Natural killer cell treated with Interleukin-12 subunit alpha and Interleukin-12 subunit beta and Interleukin-15 and Interleukin-18, amount 100 ng/mL, for 72 hours (primary cell): ENCODE measurements at regions not wholly inside any gene's neighbourhood (a gene's known extent, or its start where the extent isn't known, plus 50 kb on each side); places are given as distances from the start of the nearest gene placed in this dataset.
A peak's percentile ranks its signal among the peaks of the same experiment; 100 is the strongest.

Source experiments
- ATAC-seq, 2 donors: fragments of 150-1000 bp; cut with Tn5 transposase in 1 of 2; sonication (Bioruptor Pico), chemical (Tn5 transposase) in 1 of 2; 2 replicates each; pipeline ENCODE4 v1.10.0; 2021
- DNase-seq: peaks from one replicate; pipeline ENCODE4 v3.0.0; 2022; ENCODE audit warnings: low spot score
- H3K27ac Mint-ChIP-seq, 2 donors: 1 replicate in 1 of 2; 2 replicates in 1 of 2; pipeline ENCODE4 v1.8.0; 2022; ENCODE audit warnings: mixed read lengths in 2 of 2, mild to moderate bottlenecking in 1 of 2, moderate library complexity in 1 of 2
- H3K27me3 Mint-ChIP-seq, 2 donors: 1 replicate in 1 of 2; 2 replicates in 1 of 2; pipeline ENCODE4 v1.8.0; 2022; ENCODE audit warnings: mixed read lengths in 2 of 2
- H3K36me3 Mint-ChIP-seq: one replicate; pipeline ENCODE4 v1.8.0; 2022; ENCODE audit warnings: mixed read lengths
- H3K4me1 Mint-ChIP-seq, 2 donors: 1 replicate in 1 of 2; 2 replicates in 1 of 2; pipeline ENCODE4 v1.8.0; 2022; ENCODE audit warnings: low read depth in 2 of 2, mixed read lengths in 2 of 2, mild to moderate bottlenecking in 1 of 2
- H3K4me3 Mint-ChIP-seq: one replicate; pipeline ENCODE4 v1.8.0; 2022; ENCODE audit warnings: mixed read lengths
- H3K9me3 Mint-ChIP-seq: 2 replicates; pipeline ENCODE4 v1.8.0; 2022; ENCODE audit warnings: mixed read lengths

DNA sequence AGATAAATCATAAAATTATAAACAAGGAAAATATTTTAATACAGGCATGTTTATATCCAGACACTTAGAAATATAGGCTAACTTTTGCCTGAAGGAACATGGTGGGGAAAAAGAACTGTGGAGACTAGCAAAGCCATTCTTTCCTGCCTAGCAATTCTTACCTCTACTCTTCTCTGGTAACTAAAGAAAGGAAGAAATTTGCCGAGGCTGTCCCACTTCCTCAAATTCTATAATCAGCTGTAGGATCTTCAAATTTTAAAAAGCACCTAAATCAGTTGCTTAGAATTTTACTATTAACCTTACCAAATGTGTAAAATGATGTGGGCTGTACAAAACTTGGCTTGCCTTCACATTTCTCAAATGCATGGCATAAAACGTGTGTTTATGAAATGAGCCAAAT, 249.1 kb upstream of the SMARCA2 start:
- no peak for ATAC-seq
- Mint-ChIP-seq H3K9me3 (peaks cover 5% of the 10 kb centered on the region), H3K27me3 (peaks cover 9 to 16% of the 10 kb centered on the region in 2 donors), H3K36me3 (no peaks in the 10 kb centered on the region), H3K4me3 (no peak overlapping the region), H3K4me1 (no peaks in the 10 kb centered on the region), H3K27ac (no peak overlapping the region)
- DNase-seq, result no peak

- Mint-ChIP-seq H3K36me3 (no peaks in the 10 kb centered on the region), H3K27ac (no peak overlapping the region), H3K27me3 (peaks cover 9 to 24% of the 10 kb centered on the region in 2 donors), H3K4me1 (no peaks in the 10 kb centered on the region), H3K9me3 (peaks cover 3% of the 10 kb centered on the region), H3K4me3 (no peak overlapping the region)
- no peak for DNase-seq
- no peak for ATAC-seq
Observed at GRCh38 chr9:1768561-1768960, 246.6 kb upstream of the SMARCA2 start.

- H3K4me3 Mint-ChIP-seq, result no peak overlapping the region
- no peaks in the 10 kb centered on the region for H3K36me3 Mint-ChIP-seq
- peaks cover 9 to 24% of the 10 kb centered on the region in 2 donors for H3K27me3 Mint-ChIP-seq
- no peak for DNase-seq
- no peak for ATAC-seq
- H3K9me3 Mint-ChIP-seq, result peaks cover 3% of the 10 kb centered on the region
- no peak overlapping the region for H3K27ac Mint-ChIP-seq
- H3K4me1 Mint-ChIP-seq, result no peaks in the 10 kb centered on the region
Observed at GRCh38 chr9:1771094-1771789, 243.9 kb upstream of the SMARCA2 start.

GRCh38 chr9:1775230-1775629, 239.9 kb upstream of the SMARCA2 start:
- Mint-ChIP-seq H3K4me1 (no peaks in the 10 kb centered on the region), H3K27me3 (peaks cover 0 to 8% of the 10 kb centered on the region in 2 donors)
- ATAC-seq, result no peak

DNA sequence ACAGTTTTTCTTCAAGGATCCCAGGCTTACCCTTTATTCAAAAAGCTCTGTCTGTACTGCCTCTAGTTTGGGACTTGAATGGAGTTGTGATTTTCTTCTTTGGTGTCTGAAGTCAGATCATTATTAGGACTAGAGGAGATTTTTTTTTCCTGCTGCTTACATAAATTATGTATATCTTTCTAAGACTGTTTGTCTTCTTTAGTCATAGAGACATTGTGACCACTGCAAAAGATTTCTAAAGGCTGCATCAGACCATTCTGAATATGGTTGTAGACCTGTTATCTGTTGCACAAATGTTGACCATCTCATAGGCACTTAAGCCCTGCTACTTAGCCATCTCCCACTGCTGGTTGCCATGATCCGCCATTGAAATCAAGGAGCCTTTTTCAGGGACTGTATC, 238.5 kb upstream of the SMARCA2 start:
- peaks cover 0 to 16% of the 10 kb centered on the region in 2 donors for H3K27me3 Mint-ChIP-seq
- H3K27ac Mint-ChIP-seq, result no peak overlapping the region
- DNase-seq, result no peak
- H3K4me1 Mint-ChIP-seq, result no peaks in the 10 kb centered on the region
- H3K4me3 Mint-ChIP-seq, result no peak overlapping the region
- H3K36me3 Mint-ChIP-seq, result no peaks in the 10 kb centered on the region
- peaks cover 5% of the 10 kb centered on the region for H3K9me3 Mint-ChIP-seq
- no peak for ATAC-seq

More at GRCh38 chr9:1775230-1775629, 239.9 kb upstream of the SMARCA2 start:
- Mint-ChIP-seq H3K27ac (no peak overlapping the region), H3K36me3 (no peaks in the 10 kb centered on the region), H3K9me3 (peaks cover 3% of the 10 kb centered on the region), H3K4me3 (no peak overlapping the region)
- DNase-seq, result no peak

DNA sequence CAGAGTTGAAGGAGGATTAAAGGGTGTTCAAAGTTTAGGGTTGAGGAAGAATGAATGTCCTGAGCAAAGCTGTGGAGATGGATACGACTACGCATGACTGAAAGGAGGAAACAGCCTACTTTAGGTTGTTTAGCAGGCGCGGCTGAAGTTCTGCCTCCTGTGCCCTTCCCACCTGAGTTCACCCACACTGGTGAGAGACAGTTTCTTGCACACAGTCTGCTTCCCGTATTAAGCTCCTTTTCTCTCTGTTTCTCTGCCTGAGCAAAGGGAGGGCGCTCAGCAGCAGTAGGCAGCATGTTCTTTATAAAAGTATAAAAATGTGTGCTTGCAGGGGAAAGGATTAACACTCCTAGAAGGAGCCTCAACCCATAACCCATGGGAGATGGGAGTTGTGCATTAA, 224.0 kb upstream of the SMARCA2 start:
- no peak for DNase-seq
- Mint-ChIP-seq H3K27ac (no peak overlapping the region), H3K4me3 (no peak overlapping the region), H3K4me1 (no peaks in the 10 kb centered on the region), H3K27me3 (peaks cover 8 to 32% of the 10 kb centered on the region in 2 donors), H3K36me3 (no peaks in the 10 kb centered on the region), H3K9me3 (peaks cover 5% of the 10 kb centered on the region)
- no peak for ATAC-seq

DNA sequence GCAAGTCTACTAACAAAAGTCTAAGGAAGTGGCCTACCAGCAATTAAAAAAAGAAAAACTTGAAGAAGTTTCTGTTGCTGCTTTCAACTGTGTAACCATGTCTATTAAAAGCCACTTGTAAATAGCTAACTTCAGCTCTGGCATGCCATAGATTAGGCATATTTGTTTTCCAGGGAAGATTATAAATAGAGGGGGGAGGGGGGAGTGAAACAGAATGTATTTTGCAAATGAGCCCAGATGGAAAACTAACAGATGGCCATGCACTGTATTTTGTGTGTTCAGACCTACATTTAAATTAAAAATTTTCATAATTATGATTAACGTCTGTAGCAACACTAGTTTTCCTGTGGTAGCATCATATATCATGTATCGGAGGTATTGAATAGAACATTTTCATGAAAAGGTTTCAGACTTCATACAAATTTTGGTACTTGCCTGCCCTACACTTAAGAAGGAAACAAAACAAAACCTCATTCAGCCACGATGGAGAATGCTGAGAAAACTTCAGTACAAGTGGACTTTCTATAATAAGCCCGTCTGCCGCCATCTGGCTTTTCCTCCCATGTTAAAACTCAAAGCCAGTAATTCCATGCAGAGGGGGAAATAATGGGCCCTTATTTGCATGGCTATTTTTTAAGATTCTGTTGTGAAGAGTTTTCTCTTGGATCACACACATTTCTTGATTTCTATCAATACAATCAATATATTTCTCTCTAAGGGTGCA, 220.4 kb upstream of the SMARCA2 start:
- no peak for DNase-seq
- no peaks in the 10 kb centered on the region for H3K36me3 Mint-ChIP-seq
- H3K4me1 Mint-ChIP-seq, result no peaks in the 10 kb centered on the region
- H3K27me3 Mint-ChIP-seq, result peaks cover 8 to 26% of the 10 kb centered on the region in 2 donors
- H3K9me3 Mint-ChIP-seq, result peaks cover 5% of the 10 kb centered on the region
- H3K27ac Mint-ChIP-seq, result no peak overlapping the region
- no peak overlapping the region for H3K4me3 Mint-ChIP-seq
- no peak for ATAC-seq

GRCh38 chr9:1804128-1804865, 210.8 kb upstream of the SMARCA2 start:
- no peak overlapping the region for H3K27ac Mint-ChIP-seq
- DNase-seq (no peak), ATAC-seq (no peak)

GRCh38 chr9:1829719-1830118, 185.4 kb upstream of the SMARCA2 start:
- Mint-ChIP-seq H3K9me3 (no peaks in the 10 kb centered on the region), H3K4me1 (no peaks in the 10 kb centered on the region), H3K27ac (no peak overlapping the region), H3K36me3 (no peaks in the 10 kb centered on the region), H3K27me3 (peaks cover 21 to 44% of the 10 kb centered on the region in 2 donors), H3K4me3 (no peak overlapping the region)
- ATAC-seq (no peak), DNase-seq (no peak)

More at GRCh38 chr9:1804128-1804865, 210.8 kb upstream of the SMARCA2 start:
- Mint-ChIP-seq H3K36me3 (no peaks in the 10 kb centered on the region), H3K27me3 (peaks cover 0 to 18% of the 10 kb centered on the region in 2 donors), H3K4me1 (no peaks in the 10 kb centered on the region), H3K4me3 (no peak overlapping the region), H3K9me3 (no peaks in the 10 kb centered on the region)

- Mint-ChIP-seq H3K9me3 (no peaks in the 10 kb centered on the region), H3K27me3 (peaks cover 18 to 21% of the 10 kb centered on the region in 2 donors), H3K27ac (no peak overlapping the region), H3K4me1 (no peaks in the 10 kb centered on the region), H3K4me3 (no peak overlapping the region), H3K36me3 (no peaks in the 10 kb centered on the region)
- DNase-seq (no peak), ATAC-seq (no peak)
Observed at GRCh38 chr9:1832960-1833359, 182.2 kb upstream of the SMARCA2 start.

DNA sequence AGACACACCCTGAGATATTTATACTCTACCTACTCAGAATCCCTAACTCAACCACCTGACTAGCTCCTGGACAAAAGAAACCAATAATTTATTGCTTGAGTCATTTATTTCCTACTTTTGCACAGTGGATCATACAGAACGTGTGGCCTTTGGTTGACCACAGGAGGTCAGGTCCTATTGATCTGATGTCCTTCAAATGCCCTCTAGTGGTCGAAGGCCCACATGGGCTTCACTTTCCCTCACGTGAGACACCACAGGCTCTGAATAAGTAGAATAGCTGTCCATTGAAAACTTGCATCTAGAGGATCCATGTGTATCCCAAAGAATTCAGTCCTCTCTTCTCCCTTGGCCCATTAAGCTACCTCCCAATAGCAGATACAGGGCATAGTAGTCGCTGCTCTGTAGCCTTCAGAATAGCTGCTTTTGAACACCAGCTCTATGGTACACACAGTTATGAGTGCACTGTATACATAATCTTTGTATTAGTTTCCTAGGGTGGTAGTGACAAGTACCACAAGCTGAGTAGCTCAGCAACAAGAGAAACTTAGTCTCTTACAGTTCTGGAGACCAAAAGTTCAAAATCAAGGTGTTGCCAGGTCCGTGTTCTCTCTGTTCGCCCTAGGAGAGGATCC, 177.6 kb upstream of the SMARCA2 start:
- Mint-ChIP-seq H3K36me3 (no peaks in the 10 kb centered on the region), H3K4me1 (no peaks in the 10 kb centered on the region), H3K27me3 (peaks cover 8 to 22% of the 10 kb centered on the region in 2 donors), H3K9me3 (no peaks in the 10 kb centered on the region), H3K27ac (no peak overlapping the region), H3K4me3 (no peak overlapping the region)
- ATAC-seq, result peak in 1 of 2 donors; percentile 37
- no peak for DNase-seq

GRCh38 chr9:1839909-1840308, 175.2 kb upstream of the SMARCA2 start:
- Mint-ChIP-seq H3K9me3 (no peaks in the 10 kb centered on the region), H3K36me3 (no peaks in the 10 kb centered on the region), H3K4me1 (no peaks in the 10 kb centered on the region), H3K27ac (no peak overlapping the region), H3K4me3 (no peak overlapping the region), H3K27me3 (peaks cover 0 to 13% of the 10 kb centered on the region in 2 donors)
- DNase-seq (no peak), ATAC-seq (no peak)

GRCh38 chr9:1845425-1845824, 169.7 kb upstream of the SMARCA2 start:
- Mint-ChIP-seq H3K27me3 (peaks cover 6 to 7% of the 10 kb centered on the region in 2 donors), H3K9me3 (no peaks in the 10 kb centered on the region), H3K36me3 (no peaks in the 10 kb centered on the region), H3K4me1 (no peaks in the 10 kb centered on the region), H3K4me3 (no peak overlapping the region), H3K27ac (no peak overlapping the region)
- no peak for DNase-seq
- ATAC-seq, result no peak
